ENCODE measurements at regions not wholly inside any gene's neighbourhood (a gene's known extent, or its start where the extent isn't known, plus 50 kb on each side); places are given as distances from the start of the nearest gene placed in this dataset.

DNA sequence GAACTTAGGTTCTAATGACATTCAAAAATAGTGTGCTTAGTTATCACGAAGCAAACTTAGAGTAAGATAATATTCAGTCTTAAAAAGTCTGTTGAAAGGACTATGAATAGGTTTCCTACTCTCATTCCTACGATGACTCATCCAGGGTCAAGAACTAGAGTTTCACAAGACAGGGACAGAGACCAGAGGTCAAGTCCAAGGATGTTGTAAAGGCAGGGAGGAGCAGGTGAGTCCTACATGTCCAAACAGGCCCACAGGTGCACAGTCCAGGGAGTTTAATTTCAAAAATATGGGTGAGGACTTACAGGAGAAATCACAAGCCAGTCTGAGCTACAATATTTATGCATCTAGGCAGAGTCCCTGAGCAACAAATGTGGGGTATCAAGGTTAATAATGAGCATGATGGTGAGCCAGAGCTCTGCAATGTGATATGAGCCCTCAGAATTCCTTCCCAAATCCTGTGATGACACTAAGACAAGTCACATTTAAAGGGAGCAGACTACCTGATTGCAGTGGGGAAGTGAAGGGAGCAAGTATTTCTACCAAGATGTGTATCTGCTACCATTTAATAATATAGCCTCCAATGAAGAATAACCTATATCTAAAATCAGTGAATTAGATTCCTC, 100.0 kb upstream of the NRIP1 start:
- TF ChIP-seq, protein P1, sequence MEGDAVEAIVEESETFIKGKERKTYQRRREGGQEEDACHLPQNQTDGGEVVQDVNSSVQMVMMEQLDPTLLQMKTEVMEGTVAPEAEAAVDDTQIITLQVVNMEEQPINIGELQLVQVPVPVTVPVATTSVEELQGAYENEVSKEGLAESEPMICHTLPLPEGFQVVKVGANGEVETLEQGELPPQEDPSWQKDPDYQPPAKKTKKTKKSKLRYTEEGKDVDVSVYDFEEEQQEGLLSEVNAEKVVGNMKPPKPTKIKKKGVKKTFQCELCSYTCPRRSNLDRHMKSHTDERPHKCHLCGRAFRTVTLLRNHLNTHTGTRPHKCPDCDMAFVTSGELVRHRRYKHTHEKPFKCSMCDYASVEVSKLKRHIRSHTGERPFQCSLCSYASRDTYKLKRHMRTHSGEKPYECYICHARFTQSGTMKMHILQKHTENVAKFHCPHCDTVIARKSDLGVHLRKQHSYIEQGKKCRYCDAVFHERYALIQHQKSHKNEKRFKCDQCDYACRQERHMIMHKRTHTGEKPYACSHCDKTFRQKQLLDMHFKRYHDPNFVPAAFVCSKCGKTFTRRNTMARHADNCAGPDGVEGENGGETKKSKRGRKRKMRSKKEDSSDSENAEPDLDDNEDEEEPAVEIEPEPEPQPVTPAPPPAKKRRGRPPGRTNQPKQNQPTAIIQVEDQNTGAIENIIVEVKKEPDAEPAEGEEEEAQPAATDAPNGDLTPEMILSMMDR (IDR thresholded peaks at IDR 0.05), result no peak
- no peak for TF ChIP-seq POLR2A (IDR thresholded peaks at IDR 0.05)

Data from vagina (tissue), 2 donors.